Naive B cell (primary cell): ENCODE measurements at regions not wholly inside any gene's neighbourhood (a gene's known extent, or its start where the extent isn't known, plus 50 kb on each side); places are given as distances from the start of the nearest gene placed in this dataset.
"Not testable (repeated sequence)": the region's sequence is repeated elsewhere in the genome, so short reads cannot be mapped to it uniquely, and the experiment has no call there.

Source experiments
- ATAC-seq, 2 donors: fragments of 150-1000 bp; cut with Tn5 transposase; 2 replicates each; pipeline ENCODE4 v1.10.0; 2021; ENCODE audit warnings: low read depth in 2 of 2, mild to moderate bottlenecking in 2 of 2, moderate library complexity in 2 of 2
- DNase-seq: peaks from one replicate; pipeline ENCODE4 v3.0.0; 2022
- H3K27ac Mint-ChIP-seq, 6 donors: one replicate each; pipeline ENCODE4 v1.8.0; 2020 to 2022; ENCODE audit warnings: mild to moderate bottlenecking in 6 of 6, mixed read lengths in 6 of 6, moderate library complexity in 5 of 6, inconsistent platforms in 2 of 6
- H3K27me3 Mint-ChIP-seq, 3 donors: one replicate each; pipeline ENCODE4 v1.8.0; 2021 to 2022; ENCODE audit warnings: mixed read lengths in 3 of 3, mild to moderate bottlenecking in 1 of 3
- H3K36me3 Mint-ChIP-seq, 2 donors: one replicate each; pipeline ENCODE4 v1.8.0; 2020 to 2022; ENCODE audit warnings: mixed read lengths in 2 of 2, inconsistent platforms in 1 of 2, mild to moderate bottlenecking in 1 of 2
- H3K4me1 Mint-ChIP-seq, 3 donors: one replicate each; pipeline ENCODE4 v1.8.0; 2020 to 2022; ENCODE audit warnings: mixed read lengths in 3 of 3, inconsistent platforms in 1 of 3, mild to moderate bottlenecking in 1 of 3, moderate library complexity in 1 of 3
- H3K4me3 Mint-ChIP-seq, 8 donors: one replicate each; pipeline ENCODE4 v1.8.0; 2020 to 2022; ENCODE audit warnings: mild to moderate bottlenecking in 8 of 8, mixed read lengths in 8 of 8, moderate library complexity in 8 of 8, inconsistent platforms in 2 of 8
- H3K9me3 Mint-ChIP-seq, 7 donors: one replicate each; pipeline ENCODE4 v1.8.0; 2020 to 2022; ENCODE audit warnings: mixed read lengths in 7 of 7, mild to moderate bottlenecking in 5 of 7, inconsistent platforms in 2 of 7, moderate library complexity in 1 of 7

DNA sequence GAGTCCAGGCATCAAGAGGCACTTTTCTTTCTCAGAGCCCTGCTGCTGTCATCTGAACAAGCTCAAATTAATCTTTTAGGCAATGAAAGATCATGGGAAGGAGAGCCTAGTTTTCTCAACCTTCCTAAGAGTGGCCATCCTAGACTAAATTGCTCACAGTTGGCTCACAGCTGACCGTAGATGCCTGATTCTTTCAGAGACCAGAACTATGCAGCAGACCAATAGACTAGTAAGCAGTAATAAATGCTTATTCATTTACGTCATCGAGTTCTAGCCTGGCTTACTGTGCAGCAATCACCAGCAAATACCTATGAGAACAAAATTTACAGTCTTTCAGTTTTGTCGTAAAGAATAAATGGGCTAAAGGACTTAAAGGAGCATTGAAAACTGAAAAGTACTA is 602.9 kb upstream of the GHITM start:
- H3K4me1 Mint-ChIP-seq, result no peaks in the 10 kb centered on the region
- DNase-seq (no peak), ATAC-seq (no peak)
- H3K4me3 Mint-ChIP-seq, result no peak overlapping the region
- H3K9me3 Mint-ChIP-seq, result peaks cover 0 to 6% (median 2%) of the 10 kb centered on the region in 7 donors
- H3K27ac Mint-ChIP-seq, result no peak overlapping the region
- H3K27me3 Mint-ChIP-seq, result no peaks in the 10 kb centered on the region
- no peaks in the 10 kb centered on the region for H3K36me3 Mint-ChIP-seq

DNA sequence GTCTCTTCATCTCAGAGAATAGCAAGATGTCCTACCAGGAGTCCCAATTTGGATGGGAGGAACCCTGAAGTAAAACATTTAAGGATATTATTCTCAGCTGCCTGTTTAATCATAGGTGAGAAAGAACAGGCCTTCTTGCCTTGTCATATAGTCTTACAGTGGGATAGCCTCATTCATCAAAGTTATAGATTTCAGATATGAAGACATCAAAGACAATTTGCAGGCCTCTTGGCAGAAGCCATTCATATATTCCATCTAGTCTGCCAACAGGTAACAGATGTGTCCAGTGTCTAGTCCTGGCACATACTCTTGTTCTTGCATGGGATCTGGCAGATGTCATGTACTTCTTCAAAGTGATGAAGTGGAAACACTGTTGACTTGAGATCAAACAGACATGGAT is 601.3 kb upstream of the GHITM start:
- Mint-ChIP-seq H3K4me3 (no peak overlapping the region), H3K27me3 (no peaks in the 10 kb centered on the region), H3K4me1 (no peaks in the 10 kb centered on the region), H3K9me3 (peaks cover 0 to 6% (median 0%) of the 10 kb centered on the region in 7 donors), H3K36me3 (no peaks in the 10 kb centered on the region), H3K27ac (no peak overlapping the region)
- no peak for ATAC-seq
- no peak for DNase-seq

DNA sequence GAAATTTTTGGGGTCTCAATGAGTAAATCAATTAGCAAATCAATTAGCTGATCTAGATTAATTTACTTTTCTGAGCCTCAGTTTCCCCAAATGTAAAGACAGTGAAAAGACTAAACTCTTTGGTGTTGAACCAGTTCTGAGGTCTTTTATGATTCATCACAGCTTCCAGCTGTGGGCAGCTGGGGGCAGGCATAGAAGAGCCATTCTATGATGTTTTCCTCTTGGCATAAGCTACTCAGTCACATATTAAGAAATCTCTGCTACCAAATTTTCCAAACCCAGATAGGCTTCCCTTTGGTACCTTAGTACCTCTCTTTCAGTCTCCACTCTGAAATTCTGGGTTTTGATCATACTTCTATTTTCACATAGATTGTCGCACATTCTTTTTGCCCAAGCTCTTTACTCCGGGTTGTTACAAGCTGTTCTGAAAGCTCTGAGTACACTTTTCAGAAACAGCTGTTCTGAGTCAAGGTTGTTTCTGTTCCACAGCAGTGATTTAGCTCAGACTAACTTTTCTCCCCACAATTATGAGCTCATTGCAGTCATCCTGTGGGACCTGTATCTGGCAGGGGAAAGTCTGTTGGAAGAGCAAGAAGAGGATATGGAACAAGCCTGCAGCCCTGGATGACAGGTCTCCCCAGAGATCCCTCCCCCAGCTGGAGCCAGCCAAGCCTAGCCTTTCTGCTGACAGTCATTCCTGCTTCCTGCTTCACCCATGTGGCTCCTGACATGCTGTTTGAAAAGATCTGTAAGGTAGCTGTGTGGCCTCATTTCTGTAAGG is 599.6 kb upstream of the GHITM start:
- DNase-seq (no peak), ATAC-seq (no peak)
- Mint-ChIP-seq H3K4me3 (no peak overlapping the region), H3K27ac (no peak overlapping the region), H3K4me1 (no peaks in the 10 kb centered on the region), H3K27me3 (no peaks in the 10 kb centered on the region), H3K9me3 (peaks cover 0 to 3% (median 0%) of the 10 kb centered on the region in 7 donors), H3K36me3 (no peaks in the 10 kb centered on the region)

DNA sequence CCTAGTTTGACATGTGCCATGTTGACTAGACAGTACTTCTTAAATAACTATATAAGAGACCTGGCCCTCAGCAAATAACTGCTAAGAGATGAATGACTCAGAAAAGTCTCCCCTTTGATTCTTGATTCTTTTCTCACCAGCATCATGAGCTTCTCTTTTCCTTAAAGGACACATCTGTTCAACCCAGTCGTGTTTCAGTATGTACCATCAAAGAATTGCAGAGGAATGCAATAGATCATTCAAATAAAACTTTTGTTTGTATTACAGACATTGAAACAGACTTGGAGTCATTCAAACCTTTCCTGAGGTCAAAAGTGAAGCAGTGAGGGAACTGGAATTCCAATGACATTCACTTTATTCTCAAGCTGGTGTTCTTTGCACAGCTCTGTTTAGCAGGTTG is 598.3 kb upstream of the GHITM start:
- Mint-ChIP-seq H3K4me3 (no peak overlapping the region), H3K27me3 (no peaks in the 10 kb centered on the region), H3K4me1 (no peaks in the 10 kb centered on the region), H3K9me3 (peaks cover 0 to 2% (median 0%) of the 10 kb centered on the region in 7 donors), H3K36me3 (no peaks in the 10 kb centered on the region), H3K27ac (no peak overlapping the region)
- ATAC-seq, result no peak
- no peak for DNase-seq

DNA sequence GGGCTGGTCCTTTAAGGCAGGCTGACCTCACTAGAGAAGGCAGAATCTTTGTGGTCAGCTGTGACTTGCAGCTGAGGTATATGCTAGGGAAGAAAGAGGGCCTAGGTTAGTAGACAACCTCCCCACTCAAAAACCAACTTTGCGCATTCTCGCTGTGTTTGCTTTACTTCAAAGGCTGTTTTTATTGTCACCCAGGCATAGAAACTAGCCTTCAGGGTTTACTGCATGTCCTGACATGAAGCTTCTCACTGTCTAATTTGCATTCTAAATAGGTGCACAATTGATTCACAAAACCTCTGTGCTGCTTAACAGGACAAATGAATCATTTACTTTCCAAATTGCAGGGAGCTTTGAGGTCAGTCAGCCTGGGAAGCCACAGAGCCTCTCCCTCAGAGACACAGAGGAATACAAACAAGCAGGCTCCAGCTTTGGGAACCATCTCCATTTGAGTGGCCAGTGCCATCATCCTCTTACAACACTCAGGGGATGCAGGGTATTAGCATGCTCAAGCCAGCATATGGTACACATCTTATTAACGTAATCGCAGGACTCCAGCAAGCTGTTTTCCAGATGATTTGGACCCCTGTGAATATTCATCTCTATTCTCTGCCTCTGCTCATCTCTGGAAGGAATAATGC is 596.4 kb upstream of the GHITM start:
- no peak overlapping the region for H3K27ac Mint-ChIP-seq
- H3K4me3 Mint-ChIP-seq, result no peak overlapping the region
- H3K9me3 Mint-ChIP-seq, result peaks cover 0 to 2% (median 0%) of the 10 kb centered on the region in 7 donors
- no peaks in the 10 kb centered on the region for H3K4me1 Mint-ChIP-seq
- no peak for ATAC-seq
- DNase-seq, result no peak
- H3K27me3 Mint-ChIP-seq, result no peaks in the 10 kb centered on the region
- H3K36me3 Mint-ChIP-seq, result no peaks in the 10 kb centered on the region

DNA sequence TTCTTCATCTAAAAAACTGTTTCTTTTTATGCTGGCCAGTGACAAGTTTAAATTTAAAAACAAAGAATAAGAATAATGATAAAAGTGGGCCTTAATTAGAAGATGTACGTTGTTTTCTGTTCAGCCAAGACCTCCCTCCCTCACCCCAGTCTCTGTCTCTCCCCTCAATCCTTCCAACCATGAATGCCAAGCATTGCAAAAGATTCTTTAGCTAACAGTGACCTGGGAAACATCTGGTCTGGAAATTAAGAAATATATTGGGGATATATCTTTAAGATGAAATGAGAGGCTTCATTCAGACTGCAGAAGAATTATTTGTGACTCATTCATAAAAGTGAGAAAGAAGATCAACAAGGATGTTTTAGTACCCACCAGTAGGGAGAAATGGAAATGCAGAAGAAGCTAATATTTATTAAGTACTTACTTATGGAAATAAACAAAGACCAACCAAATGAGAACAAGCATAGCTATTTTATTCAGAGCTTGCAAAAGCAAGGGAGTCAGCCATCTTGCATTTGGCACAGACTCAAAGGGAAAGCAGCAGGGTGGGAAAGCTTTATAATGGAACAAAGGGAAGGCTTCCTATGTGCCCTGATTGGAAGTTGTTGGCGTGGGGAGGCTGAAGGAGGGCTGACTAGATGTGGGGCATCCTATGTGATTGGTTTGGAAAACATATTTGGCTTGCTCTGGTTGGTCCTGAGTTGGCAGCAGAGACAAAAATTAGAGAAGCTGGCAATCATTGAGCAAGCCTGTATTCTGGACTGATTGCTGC is 595.4 kb upstream of the GHITM start:
- Mint-ChIP-seq H3K4me1 (no peaks in the 10 kb centered on the region), H3K27ac (no peak overlapping the region), H3K4me3 (no peak overlapping the region), H3K9me3 (peaks cover 0 to 5% (median 0%) of the 10 kb centered on the region in 7 donors), H3K36me3 (no peaks in the 10 kb centered on the region), H3K27me3 (no peaks in the 10 kb centered on the region)
- DNase-seq (no peak), ATAC-seq (no peak)

DNA sequence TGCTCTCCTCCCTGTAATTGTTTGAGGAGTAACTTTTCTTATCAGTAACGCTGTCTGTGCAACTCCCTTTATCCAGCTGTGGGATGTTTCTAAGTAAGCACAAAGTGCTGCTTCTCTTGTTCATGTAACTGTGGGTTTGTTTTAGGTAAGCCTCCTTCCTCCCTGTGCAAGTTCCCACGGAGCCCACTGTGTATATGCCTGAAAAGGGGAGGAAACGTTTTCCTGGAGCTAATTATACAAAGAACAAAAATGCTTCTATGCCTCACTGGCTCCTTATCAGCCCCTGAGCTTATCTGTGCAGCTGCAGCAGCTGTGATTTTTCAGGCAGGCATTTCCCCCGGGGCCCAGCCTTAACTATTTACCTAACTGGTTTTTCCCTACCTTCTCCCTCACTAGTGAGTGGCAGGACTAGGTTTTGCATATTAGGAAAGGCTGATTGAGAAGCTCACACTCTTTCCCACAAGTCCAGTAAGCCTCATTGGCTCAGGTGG is 593.4 kb upstream of the GHITM start:
- ATAC-seq (no peak), DNase-seq (no peak)
- Mint-ChIP-seq H3K27me3 (no peaks in the 10 kb centered on the region), H3K4me3 (peak overlapping the region in 1 of 8 donors; percentile 15), H3K9me3 (peaks cover 0 to 5% (median 0%) of the 10 kb centered on the region in 7 donors), H3K4me1 (no peaks in the 10 kb centered on the region), H3K27ac (no peak overlapping the region), H3K36me3 (no peaks in the 10 kb centered on the region)

DNA sequence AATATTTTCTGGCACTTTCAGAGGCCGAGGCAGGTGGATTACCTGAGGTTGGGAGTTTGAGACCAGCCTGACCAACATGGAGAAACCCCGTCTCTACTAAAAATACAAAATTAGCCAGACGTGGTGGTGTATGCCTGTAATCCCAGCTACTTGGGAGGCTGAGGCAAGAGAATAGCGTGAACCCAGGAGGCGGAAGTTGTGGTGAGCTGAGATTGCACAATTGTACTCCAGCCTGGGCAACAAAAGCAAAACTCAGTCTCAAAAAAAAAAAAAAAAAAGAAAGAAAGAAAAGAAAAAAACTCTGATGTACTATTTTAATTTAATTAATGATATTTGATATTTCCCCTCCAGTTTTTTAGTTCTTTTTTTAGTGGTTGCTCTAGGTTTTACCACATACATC is 588.1 kb upstream of the GHITM start:
- not testable (repeated sequence) for H3K36me3 Mint-ChIP-seq, H3K27me3 Mint-ChIP-seq, H3K4me3 Mint-ChIP-seq, DNase-seq, ATAC-seq, H3K4me1 Mint-ChIP-seq, H3K27ac Mint-ChIP-seq
- H3K9me3 Mint-ChIP-seq, result peaks cover 0 to 19% (median 5%) of the 10 kb centered on the region in 7 donors

DNA sequence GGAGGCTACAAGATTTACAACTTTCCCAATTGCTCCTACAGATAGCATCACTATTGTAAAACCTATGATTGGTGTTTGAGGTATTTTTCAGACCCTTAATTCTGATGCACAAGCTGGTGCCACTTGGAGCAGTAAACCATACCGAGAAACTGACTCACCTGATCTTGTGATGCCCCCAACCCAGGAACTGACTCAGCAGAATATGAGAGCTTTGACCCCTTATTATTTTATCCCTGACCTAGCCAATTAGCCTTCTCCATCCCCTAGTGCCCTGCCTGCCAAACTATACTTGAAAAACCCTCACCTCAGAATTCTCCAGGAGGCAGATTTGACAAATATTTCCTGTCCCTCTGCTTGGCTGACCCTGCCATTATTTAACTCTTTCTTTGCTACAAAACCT is 585.9 kb upstream of the GHITM start:
- Mint-ChIP-seq H3K36me3 (no peaks in the 10 kb centered on the region), H3K4me1 (no peaks in the 10 kb centered on the region), H3K27ac (no peak overlapping the region), H3K27me3 (no peaks in the 10 kb centered on the region), H3K9me3 (peaks cover 0 to 17% (median 6%) of the 10 kb centered on the region in 7 donors), H3K4me3 (no peak overlapping the region)
- ATAC-seq (no peak), DNase-seq (no peak)

DNA sequence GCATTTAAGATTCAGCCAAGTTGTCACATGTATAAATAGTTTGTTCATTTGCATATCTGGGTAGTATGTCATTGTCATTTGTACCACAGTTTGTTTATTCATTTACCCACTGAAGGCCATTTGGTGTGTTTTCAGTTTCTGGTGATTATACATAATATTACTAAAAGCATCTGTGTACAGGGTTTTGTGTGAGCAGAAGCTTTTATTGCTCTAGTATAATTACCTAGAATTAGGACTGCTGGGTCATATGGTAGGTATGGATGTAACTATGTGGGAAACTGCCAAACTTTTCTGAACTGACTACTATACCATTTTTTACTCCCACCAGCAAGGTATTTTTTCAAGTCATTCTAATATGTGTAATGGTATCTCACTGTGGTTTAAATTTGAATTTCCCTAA is 584.0 kb upstream of the GHITM start:
- no peak for DNase-seq
- H3K36me3 Mint-ChIP-seq, result no peaks in the 10 kb centered on the region
- H3K4me3 Mint-ChIP-seq, result no peak overlapping the region
- no peak for ATAC-seq
- H3K27ac Mint-ChIP-seq, result no peak overlapping the region
- peaks cover 0 to 17% (median 6%) of the 10 kb centered on the region in 7 donors for H3K9me3 Mint-ChIP-seq
- no peaks in the 10 kb centered on the region for H3K27me3 Mint-ChIP-seq
- no peaks in the 10 kb centered on the region for H3K4me1 Mint-ChIP-seq

DNA sequence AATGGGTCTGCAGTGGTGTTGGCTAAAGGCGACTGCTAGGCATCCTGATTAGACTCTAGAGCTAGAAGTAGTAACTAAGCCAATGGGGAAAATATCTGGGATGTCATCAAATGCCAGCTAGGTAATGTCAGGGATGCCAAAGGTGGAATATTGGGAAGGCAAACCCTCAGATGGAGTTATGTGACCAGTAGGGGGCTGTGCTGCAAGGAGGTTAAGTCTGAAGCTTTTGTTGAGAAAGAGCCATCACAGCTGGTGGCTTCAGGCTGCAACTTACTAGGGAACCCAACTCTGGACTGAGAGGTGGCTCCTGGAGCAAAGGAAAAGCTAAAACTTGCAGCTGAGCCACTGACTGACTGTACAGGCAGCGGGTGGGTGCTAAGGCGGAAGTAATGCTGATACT is 576.9 kb upstream of the GHITM start:
- ATAC-seq, result no peak
- Mint-ChIP-seq H3K27ac (peak overlapping the region in 1 of 6 donors; percentile 58), H3K27me3 (no peaks in the 10 kb centered on the region), H3K4me3 (no peak overlapping the region), H3K4me1 (no peaks in the 10 kb centered on the region), H3K9me3 (peaks cover 0 to 11% (median 7%) of the 10 kb centered on the region in 7 donors), H3K36me3 (no peaks in the 10 kb centered on the region)
- no peak for DNase-seq

DNA sequence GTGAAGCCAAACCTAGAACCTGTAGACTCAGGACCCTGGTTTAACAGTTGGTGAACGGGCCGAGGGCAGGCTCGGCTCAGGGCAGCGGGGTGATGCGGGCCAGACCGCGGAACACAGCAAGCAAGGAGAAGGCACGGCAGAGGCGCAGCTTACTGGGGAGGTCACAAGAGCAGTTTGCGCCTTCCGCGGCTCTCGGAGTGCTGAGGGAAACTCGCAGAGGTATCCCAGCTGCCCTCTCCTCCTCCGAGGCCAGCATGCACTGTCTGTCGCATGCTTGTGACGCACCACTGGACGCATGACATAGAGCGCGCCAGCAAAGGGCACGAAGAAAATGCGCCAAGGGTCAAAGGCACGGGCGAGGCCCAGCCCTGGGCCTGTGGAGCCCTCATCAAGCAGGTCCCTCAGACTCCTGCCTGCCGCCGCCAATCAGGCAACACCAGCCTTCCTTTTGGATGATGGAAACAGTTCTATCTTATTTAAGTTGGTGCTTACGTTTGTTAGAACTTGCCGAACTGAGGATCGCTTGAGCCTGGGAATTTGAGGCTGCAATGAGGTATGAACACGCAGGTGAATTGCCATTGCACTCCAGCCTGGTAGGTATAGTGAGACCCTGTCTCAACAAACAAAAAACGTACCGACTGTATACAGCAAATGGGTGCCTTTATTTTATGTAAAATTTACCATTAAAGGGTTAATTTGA is 574.3 kb upstream of the GHITM start:
- no peak overlapping the region for H3K27ac Mint-ChIP-seq
- H3K9me3 Mint-ChIP-seq, result peaks cover 0 to 15% (median 7%) of the 10 kb centered on the region in 7 donors
- ATAC-seq, result no peak
- no peak overlapping the region for H3K4me3 Mint-ChIP-seq
- H3K27me3 Mint-ChIP-seq, result no peaks in the 10 kb centered on the region
- no peak for DNase-seq
- no peaks in the 10 kb centered on the region for H3K4me1 Mint-ChIP-seq
- no peaks in the 10 kb centered on the region for H3K36me3 Mint-ChIP-seq

DNA sequence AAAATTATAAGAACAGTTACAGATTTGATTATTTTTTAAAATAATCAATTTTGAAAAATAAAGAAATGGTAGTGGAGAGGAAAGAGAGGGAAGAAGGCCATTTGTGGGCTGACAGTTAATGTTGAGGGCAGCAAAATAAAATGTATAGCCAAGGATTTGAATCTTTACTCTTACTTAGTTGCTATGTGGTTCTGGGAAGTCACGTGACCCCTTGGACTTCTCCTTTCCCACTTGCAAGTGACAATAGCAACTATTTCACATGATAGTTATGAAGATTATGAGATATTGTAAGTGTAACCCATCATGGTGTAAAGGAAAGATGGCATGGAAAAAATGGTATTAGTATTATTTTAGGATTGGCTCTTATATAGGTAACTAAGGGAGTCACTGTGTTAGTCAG is 567.3 kb upstream of the GHITM start:
- ATAC-seq (no peak), DNase-seq (no peak)
- Mint-ChIP-seq H3K4me1 (no peaks in the 10 kb centered on the region), H3K27me3 (no peaks in the 10 kb centered on the region), H3K9me3 (peaks cover 0 to 9% (median 2%) of the 10 kb centered on the region in 7 donors), H3K36me3 (no peaks in the 10 kb centered on the region), H3K4me3 (no peak overlapping the region), H3K27ac (no peak overlapping the region)
